ENCODE measurements at regions not wholly inside any gene's neighbourhood (a gene's known extent, or its start where the extent isn't known, plus 50 kb on each side); places are given as distances from the start of the nearest gene placed in this dataset.

GRCh38 chr5:175124251-175124813 lies 319.6 kb downstream of the DRD1 start:
- H3K36me3 Mint-ChIP-seq (ENCODE audit: insufficient read depth) = peaks cover 1% of the 10 kb centered on the region
- H3K4me1 Mint-ChIP-seq (ENCODE audit: low read depth) = no peaks in the 10 kb centered on the region
- H3K4me3 Mint-ChIP-seq (ENCODE audit: low read depth) = no peak overlapping the region
- TF ChIP-seq, protein P1, sequence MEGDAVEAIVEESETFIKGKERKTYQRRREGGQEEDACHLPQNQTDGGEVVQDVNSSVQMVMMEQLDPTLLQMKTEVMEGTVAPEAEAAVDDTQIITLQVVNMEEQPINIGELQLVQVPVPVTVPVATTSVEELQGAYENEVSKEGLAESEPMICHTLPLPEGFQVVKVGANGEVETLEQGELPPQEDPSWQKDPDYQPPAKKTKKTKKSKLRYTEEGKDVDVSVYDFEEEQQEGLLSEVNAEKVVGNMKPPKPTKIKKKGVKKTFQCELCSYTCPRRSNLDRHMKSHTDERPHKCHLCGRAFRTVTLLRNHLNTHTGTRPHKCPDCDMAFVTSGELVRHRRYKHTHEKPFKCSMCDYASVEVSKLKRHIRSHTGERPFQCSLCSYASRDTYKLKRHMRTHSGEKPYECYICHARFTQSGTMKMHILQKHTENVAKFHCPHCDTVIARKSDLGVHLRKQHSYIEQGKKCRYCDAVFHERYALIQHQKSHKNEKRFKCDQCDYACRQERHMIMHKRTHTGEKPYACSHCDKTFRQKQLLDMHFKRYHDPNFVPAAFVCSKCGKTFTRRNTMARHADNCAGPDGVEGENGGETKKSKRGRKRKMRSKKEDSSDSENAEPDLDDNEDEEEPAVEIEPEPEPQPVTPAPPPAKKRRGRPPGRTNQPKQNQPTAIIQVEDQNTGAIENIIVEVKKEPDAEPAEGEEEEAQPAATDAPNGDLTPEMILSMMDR (IDR thresholded peaks at IDR 0.05; ENCODE audit: unreplicated experiment) = no peak
- DNase-seq (ENCODE audit: low spot score, unreplicated experiment) = no peak
- peaks cover 17% of the 10 kb centered on the region for H3K9me3 Mint-ChIP-seq (ENCODE audit: low read depth)
- no peak overlapping the region for H3K27ac Mint-ChIP-seq
- no peaks in the 10 kb centered on the region for H3K27me3 Mint-ChIP-seq

DNA sequence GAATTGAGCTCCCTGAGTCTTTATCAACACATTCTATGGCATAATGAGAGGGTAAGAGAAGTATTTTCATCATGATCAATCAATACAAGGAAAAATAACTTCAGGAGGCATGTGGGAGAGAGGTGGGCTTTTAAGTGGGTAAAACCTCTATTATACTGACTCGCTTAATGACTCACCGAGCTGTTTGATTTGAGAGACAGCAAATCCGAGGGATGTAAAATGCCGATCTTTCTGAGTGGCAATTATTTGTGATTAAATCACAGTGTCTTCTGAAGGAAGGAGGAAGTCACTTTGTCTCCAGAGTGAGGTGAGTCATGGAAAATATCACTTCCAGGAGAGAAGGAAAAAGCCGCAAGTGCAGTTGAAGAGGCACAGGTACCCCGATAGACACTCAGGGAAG lies 320.4 kb downstream of the DRD1 start:
- no peaks in the 10 kb centered on the region for H3K4me1 Mint-ChIP-seq (ENCODE audit: low read depth)
- peaks cover 1% of the 10 kb centered on the region for H3K36me3 Mint-ChIP-seq (ENCODE audit: insufficient read depth)
- no peak overlapping the region for H3K4me3 Mint-ChIP-seq (ENCODE audit: low read depth)
- TF ChIP-seq, protein P1 (IDR thresholded peaks at IDR 0.05; ENCODE audit: unreplicated experiment) = no peak
- no peaks in the 10 kb centered on the region for H3K27me3 Mint-ChIP-seq
- no peak overlapping the region for H3K27ac Mint-ChIP-seq
- no peak for DNase-seq (ENCODE audit: low spot score, unreplicated experiment)
- peaks cover 17% of the 10 kb centered on the region for H3K9me3 Mint-ChIP-seq (ENCODE audit: low read depth)

- no peak for DNase-seq (ENCODE audit: low spot score, unreplicated experiment)
- Mint-ChIP-seq H3K4me1 (ENCODE audit: low read depth) (no peaks in the 10 kb centered on the region), H3K9me3 (ENCODE audit: low read depth) (peaks cover 9% of the 10 kb centered on the region), H3K36me3 (ENCODE audit: insufficient read depth) (peaks cover 1% of the 10 kb centered on the region), H3K27me3 (peaks cover 14% of the 10 kb centered on the region), H3K4me3 (ENCODE audit: low read depth) (no peak overlapping the region), H3K27ac (no peak overlapping the region)
- TF ChIP-seq, protein P1 (IDR thresholded peaks at IDR 0.05; ENCODE audit: unreplicated experiment) = no peak
These were observed 322.5 kb downstream of the DRD1 start for GRCh38 chr5:175121457-175121856.

DNA sequence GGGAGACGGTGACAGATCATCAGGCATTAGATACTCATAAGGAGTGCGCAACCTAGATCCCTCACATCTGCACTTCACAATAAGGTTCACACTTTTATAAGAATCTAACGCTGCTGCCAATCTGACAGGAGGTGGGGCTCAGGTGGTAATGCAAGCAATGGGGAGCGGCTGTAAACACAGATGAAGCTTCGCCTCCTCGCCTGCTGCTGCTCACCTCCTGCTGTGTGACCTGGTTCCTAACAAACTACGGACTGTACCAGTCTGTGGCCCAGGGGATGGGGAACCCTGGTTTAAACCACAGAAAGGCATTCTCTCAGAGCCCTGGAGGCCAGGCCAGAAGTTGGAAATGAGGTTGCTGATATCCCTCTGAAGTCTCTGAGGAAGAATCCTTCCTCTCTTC lies 323.6 kb downstream of the DRD1 start:
- Mint-ChIP-seq H3K4me1 (ENCODE audit: low read depth) (peaks cover 3% of the 10 kb centered on the region), H3K9me3 (ENCODE audit: low read depth) (peaks cover 9% of the 10 kb centered on the region), H3K36me3 (ENCODE audit: insufficient read depth) (peaks cover 1% of the 10 kb centered on the region), H3K27me3 (peaks cover 19% of the 10 kb centered on the region), H3K4me3 (ENCODE audit: low read depth) (no peak overlapping the region), H3K27ac (no peak overlapping the region)
- DNase-seq (ENCODE audit: low spot score, unreplicated experiment) = no peak
- TF ChIP-seq, protein P1 (IDR thresholded peaks at IDR 0.05; ENCODE audit: unreplicated experiment) = no peak

- H3K27me3 Mint-ChIP-seq = peaks cover 19% of the 10 kb centered on the region
- no peak overlapping the region for H3K27ac Mint-ChIP-seq
- no peak for DNase-seq (ENCODE audit: low spot score, unreplicated experiment)
- H3K4me1 Mint-ChIP-seq (ENCODE audit: low read depth) = peaks cover 3% of the 10 kb centered on the region
- H3K9me3 Mint-ChIP-seq (ENCODE audit: low read depth) = peaks cover 9% of the 10 kb centered on the region
- TF ChIP-seq, protein P1 (IDR thresholded peaks at IDR 0.05; ENCODE audit: unreplicated experiment) = no peak
- peaks cover 1% of the 10 kb centered on the region for H3K36me3 Mint-ChIP-seq (ENCODE audit: insufficient read depth)
- no peak overlapping the region for H3K4me3 Mint-ChIP-seq (ENCODE audit: low read depth)
These were observed 325.2 kb downstream of the DRD1 start for GRCh38 chr5:175118700-175119309.
